COLO668 (cell line): ENCODE measurements at regions not wholly inside any gene's neighbourhood (a gene's known extent, or its start where the extent isn't known, plus 50 kb on each side); places are given as distances from the start of the nearest gene placed in this dataset.
A peak's percentile ranks its signal among the peaks of the same experiment; 100 is the strongest.
"Not testable (repeated sequence)": the region's sequence is repeated elsewhere in the genome, so short reads cannot be mapped to it uniquely, and the experiment has no call there.

Experiments
- DNase-seq: peaks from one replicate; lab custom pipeline; 2025; ENCODE audit not compliant: unreplicated experiment; lab: John Stamatoyannopoulos, UW

DNA sequence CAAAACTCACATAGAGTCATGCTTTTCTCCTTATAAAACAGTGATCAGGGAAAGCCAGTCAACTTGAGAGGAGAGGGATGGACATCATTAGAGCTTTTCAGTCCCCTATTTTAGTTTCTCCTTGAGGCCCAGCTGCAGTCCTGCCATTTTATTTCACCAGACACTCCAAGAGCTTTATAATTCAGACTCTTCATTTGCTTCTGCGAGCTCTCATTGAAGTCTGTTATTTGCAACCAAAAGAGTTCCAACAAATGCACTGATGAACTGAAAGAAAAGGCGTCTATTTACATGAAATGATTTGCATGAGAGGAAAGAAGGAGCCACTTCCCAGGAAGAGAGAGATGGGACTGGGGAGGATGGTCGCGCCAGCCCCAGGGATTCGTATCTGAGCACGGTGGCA, 86.8 kb downstream of the NDUFA12 start:
- DNase-seq = no peak

DNA sequence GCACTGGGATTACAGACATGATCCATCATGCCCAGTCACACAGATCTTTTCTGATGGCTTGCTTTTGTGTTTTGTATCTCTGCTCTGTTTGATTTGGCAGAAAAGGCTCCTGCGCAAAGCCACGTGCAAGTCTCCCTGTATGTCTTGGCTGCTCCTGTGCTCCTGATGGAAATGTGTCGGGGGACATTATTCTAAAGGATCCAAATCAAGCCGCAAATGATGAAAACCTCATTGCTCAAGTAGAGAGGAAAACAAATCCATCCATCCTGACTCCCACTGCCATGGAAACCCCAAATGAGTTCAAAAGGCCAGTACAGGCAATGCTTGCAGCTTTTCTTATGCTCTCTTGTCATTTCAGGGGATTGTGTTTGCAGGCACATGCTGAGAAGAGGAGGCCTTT, 93.8 kb downstream of the NDUFA12 start:
- DNase-seq = no peak

DNA sequence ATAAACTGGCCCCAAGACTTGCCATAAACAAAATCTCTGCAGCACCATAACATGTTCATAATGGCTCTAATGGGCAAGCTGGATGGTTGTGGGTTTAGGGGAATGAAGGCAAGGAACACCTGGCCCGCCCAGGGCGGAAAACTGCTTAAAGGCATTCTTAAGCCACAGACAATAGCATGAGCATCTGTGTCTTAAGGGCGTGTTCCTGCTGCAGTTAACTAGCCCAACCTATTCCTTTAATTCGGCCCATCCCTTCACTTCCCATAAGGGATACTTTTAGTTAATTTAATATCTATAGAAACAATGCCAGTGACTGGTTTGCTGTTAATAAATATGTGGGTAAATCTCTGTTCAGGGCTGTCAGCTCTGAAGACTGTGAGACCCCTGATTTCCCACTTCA, 97.7 kb downstream of the NDUFA12 start:
- DNase-seq = not testable (repeated sequence)

DNA sequence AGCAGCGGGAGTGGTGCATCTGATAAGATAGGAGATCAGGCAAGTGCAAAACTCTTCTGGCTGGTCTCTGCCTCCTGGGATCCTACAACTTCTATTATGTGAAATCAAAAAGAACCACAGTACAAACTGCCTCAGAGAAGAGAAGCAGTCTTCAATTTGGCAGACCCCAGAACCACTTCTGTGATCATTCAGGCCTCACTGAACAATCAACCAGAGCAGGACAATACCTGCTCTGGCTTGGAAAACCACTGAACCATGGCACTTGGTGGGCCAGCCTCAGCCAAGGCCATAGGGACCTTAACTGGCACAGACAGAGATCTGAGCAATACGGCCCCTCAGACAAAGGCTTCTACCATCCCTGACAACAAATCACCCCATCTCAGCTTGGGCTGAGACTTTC, 103.0 kb downstream of the NDUFA12 start:
- DNase-seq = no peak

DNA sequence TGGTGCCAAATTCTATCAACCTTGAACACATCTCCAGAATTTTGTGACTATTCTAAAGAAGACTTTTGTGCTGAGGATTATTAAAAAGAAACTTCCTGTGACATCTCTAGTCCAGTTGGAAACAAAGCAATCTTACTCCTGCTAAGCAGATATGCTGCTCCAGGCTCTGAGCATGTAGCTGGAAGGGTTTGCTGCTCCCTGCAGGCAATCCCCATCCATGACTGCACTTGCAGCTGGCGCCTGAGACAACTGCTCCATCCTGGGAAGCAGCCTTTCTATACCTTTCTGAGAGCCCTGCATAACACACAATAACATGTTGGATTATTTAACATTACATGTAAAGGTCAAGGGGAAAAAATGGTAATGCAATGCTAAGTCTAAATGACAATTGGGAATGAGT, 105.1 kb downstream of the NDUFA12 start:
- no peak for DNase-seq

DNA sequence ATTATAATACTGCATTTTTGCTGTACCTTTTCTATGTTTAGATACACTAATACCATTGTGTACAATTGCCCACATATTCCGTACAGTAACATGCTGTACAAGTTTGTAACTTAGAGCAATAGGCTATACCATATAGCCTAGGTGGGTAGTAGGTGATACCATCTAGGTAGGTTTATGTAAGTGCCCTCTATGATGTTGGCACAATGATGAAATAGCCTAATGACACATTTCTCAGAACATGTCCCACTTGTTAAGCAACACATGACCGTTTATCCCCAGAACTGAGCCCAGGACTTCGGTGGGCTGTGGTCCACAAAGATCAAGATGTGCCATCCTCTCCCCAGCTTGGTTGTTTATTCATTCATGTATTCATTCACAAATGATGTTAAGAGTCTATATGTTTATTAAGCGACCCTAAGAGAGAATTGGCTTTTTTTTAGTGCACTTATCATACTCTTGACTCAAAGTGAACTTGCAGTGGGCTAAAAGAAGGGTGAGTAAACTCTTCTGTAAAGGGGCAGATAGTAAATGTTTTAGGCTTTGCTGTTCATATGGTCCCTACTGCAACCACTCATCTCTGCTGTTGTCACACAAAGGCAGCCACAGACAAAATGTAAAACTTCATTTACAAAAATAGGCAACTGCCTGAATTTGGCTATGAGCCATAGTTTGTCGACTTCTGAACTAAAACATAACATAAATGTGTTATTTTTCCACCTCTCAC, 110.8 kb downstream of the NDUFA12 start:
- DNase-seq = no peak

DNA sequence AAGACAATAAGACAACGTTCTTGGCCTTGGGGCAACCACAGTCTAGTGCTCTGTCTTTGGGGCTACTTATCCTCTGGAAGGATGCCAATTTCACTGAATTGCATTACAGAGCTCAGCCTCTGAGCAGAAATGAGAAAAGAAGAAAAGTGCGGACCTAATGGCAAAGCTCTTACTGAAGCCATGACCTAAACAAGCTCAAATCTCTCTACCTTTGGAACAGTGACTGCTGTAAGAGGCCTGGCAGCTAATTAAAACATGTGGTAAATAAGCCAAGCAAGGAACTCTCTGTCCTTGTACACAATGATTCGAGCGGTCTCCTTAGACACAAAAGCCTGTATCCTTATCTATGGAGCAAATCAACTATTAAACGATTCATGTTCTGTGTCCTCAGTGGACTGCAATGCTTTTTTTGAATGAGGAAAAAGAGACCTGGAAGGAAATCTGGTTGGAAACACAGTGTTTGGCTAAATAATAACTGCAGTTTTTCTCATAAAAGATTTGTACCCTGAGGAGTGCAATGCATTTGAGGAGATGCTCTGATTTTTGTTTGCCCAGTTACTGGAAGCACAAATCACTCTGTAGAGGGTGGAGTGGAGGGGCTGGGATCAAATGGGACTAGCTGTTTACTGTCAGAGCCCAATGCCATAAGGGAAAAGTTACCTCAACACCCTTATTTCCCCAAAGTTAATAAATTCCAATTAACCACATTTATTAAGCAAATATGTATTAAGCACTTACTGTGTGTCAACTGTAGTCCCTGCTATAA, 113.9 kb downstream of the NDUFA12 start:
- no peak for DNase-seq

DNA sequence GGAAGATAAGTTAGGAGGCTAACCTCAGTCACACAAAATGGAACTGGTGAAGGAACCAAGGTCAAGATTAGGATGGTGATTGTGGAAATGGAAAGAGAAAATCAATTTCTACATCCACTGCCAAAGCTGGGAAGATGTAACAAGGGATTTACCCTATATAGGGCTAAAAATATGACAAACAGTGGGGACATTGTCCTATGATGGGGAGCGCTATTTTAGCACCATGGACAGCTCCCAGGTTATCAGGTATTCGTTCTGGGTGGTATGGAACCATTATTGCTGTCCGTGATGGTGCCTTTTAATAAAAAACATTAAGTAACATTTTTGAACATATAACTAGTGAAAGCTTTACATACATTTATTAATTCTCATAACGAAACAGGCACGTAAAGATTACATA, 124.0 kb downstream of the NDUFA12 start:
- DNase-seq = no peak

DNA sequence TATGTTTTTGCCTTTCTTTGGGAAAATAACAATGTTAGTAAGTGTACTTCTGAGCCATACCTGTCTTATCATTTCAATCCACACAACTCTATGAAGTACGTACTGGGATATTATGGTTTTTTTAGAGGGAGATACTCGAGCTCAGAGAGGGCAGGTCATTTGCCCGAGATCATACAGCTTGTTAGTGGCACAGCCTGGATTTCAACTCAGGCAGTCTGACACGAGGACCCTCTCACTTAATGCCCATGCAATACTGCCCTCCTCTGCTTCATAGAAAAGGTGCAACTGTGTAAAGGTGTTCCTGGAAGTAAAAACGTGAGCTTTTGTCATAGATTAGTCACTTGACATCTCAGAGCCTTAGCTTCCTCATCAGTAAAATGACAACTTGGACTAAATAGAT, 128.0 kb downstream of the NDUFA12 start:
- DNase-seq = peak; percentile 46

DNA sequence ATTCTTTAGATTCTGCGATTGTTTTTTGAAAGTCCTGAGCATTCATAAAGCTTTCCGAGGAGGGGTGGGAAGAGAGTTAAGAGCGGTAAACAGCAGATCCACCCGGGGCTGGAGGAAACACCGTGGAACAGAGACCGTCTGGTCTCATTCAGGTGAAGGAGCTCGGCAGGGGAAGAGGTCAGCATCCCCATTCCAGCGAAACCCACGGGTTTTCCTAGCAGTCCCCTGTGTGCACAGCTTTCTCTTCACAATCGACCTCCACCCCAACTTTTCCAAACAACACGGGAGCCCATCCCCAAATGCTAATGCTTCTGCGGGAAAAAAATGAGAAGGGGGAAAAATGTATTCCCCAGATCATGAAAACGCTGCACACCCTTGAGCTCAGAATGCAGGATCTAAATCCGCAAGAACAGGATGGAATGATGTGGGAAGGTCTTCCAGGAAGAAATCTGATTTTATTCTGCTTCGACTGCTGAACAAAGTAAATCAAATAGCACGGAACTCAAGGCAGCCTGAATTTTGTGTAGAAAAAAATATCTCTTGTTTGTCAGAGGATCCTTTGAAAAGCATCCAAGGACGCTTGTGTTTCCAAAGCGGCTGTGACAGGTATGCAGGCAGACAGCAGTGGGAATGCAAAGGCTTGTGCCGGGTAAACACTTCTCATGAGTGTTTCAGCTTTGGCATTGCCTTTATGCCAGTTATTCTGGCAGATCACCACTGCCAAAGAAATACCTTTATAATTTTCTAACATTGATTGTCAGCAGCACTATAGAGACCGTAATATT, 128.8 kb downstream of the NDUFA12 start:
- no peak for DNase-seq

DNA sequence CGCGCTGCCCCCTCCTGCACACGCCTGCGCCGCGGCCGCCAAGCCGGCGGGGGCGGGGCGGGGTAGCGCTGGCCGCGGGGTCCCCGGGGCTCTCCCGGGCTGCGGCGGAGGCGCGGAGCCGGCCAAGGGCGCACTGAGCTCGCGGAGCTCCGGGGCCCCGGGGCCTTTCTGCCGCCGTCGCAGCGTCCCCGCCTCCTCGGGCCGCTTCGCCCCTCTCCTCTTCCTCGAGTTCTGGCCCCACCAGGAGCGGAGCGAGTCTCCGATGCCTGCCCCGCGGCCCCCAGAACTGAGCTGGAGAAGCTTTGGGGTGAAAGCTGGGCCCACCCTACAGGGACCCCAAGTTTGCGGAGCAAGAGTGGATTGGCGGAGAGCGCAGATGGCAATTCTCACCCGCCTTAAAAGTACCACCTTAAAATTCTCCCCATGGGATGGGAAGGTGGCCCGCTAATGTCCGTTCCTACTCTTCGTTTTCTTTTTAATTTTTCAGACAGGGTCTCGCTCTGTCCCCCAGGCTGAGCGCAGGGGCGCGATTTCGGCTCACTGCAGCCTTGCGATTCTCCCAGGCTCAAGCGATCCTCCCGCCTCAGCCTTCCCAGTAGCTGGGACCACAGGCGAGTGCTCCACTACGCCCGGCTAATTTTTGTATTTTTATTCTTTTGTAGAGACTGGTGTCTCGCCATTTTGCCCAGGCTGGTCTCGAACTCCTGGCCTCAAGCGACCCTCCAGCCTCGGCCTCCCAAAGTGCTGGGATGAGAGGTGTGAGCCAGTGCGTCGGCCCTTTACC, 129.6 kb downstream of the NDUFA12 start:
- DNase-seq = peak; percentile 76

DNA sequence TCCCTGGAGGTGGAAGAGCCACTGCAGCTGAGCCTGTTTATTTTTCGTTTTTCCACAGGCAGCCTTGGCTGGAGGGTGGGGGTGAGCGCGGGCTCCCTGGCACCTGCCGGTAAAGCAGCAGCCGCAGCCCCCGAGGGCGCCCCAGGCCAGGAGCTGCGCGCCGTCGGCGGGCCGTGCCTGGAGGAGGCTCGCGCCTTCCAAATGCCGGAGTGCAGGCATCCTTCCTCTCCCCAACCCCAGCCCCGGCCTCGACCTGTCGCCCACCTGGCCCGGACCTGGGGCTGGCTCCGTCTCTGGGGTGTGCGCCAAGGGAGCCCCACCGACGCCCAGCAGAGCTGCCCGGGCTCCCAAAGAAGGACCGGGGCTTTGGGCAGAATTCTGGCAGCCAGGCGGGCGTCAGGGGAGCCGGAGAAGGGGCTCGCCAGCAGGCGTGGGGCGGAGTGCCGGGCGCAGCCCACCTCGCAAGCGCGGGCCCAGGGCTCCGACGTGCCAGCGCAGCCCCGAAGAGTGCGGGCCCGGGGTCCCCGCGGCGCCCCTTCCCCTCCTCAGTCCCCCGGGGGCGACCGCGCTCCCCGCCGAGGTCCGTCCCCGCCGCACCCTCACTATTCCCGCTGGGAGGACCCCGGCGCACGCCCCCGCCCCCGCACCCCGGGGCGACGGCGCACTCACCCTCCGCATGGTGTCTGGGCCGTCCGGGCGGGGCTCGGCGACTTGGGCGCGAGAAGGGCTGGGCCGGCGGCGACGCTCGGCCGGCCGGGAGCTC, 130.3 kb downstream of the NDUFA12 start:
- DNase-seq = peak; percentile 74

DNA sequence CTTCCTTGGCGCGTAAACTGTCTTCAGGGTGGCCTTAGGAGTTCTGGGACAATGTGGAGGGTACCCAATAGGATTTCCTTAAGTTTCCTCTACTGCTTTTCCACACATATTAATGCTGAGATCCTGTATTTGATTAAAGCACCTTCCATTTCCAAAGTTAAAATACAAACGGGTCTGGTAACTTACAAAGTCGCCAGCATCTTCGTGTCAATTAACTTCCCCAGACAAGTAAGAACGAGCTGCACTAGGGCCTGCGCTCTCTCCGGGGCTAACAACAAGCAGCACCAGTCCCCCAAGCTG, 130.9 kb downstream of the NDUFA12 start:
- DNase-seq = no peak

DNA sequence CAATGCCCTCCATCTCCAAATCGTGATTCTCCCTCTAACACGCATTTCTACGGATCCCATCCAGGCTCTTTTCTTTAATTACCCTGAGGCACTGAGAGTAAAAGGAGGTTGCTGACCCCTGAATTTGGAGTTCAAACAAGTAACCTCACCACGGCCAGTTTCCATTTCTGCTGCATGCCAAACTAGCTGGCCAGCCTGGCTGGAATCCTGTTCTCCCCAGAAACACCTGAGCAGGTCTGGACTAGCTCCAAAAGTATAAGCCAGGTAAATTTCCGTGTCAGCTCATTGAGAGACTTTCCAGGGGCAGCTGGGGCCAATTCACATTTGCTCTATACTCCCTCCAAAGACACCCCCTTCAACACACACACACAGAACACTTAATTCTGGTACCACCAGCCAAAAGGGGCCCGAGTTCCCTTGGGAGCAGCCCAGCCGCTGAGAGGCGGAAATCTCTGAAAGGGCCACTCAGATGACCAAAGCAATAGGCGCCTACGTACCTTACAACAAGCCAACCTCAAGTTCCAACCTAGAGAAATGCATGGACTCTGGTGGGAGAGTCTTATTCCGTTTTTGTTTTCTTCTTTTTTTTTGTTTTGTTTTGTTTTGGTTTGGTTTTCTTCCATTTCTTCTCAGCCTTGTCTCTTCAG, 131.4 kb downstream of the NDUFA12 start:
- no peak for DNase-seq

DNA sequence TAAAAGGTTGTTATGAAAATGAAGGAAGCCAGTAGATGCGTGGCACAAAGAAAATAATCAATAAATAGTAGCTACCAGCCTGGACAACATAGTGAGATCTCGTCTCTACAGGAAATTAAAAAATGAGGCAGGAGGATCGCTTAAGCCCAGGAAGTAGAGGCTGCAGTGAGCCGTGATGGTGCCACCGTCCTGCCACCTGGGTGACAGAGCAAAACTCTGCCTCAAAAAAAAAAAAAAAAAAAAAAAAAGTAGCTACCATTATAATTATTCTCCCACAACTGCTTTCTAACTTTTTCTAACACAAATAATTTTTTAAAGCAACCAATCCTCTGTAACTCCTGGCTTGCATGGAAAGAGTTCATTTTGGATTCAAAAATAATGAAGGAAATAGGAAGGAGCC, 133.0 kb downstream of the NDUFA12 start:
- DNase-seq = no peak

DNA sequence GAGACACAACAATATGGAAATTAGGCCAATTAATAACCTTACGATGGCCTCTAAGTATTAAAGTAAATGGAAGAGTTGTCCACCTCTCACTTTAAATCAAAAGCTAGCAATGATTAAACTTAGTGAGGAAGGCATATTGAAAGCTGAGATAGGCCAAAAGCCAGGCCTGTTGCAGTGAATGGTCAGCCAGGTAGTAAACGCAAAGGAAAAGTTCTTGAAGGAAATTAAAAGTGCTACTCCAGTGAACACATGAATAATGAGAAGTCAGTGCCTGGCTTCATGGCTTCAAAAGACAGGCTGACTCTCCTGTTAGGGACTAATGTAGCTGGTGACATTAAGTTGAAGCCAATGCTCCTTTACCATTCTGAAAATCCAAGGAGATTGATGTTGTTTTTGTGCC, 135.3 kb downstream of the NDUFA12 start:
- DNase-seq = no peak

DNA sequence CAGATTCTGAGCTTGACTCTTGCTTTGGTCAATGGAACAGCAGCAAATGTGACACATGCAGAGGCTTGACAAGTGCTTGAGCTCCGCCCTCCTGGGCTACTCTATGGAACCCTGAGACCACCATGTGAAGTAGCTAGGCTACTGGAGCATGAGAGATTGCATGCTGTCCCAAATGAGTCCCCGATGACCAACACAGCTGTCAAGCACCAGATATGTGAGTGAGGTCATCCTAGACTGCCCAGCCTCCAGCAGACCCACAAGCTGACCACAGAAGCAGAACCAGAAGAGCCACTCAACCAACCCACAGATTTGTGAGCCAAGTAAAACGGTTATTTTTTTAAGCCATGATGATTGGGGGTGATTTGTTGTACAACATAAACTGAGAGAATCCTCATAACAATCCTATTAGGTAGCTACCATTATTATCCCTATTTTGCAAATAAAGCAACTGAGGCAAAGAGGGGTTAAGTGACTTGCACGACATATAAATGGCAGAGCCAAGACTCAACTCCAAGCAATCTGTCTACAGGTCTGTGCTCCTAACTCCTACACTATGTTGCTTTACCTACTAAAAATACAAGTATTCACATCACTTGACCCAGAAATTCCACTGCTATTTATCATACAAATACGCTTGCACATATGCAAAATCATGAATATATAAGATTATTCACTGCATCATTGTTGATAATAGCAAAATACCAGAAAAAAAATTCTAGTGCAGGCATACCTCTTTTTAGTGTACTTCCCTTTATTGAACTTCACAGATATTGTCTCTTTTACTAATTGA, 136.2 kb downstream of the NDUFA12 start:
- no peak for DNase-seq

DNA sequence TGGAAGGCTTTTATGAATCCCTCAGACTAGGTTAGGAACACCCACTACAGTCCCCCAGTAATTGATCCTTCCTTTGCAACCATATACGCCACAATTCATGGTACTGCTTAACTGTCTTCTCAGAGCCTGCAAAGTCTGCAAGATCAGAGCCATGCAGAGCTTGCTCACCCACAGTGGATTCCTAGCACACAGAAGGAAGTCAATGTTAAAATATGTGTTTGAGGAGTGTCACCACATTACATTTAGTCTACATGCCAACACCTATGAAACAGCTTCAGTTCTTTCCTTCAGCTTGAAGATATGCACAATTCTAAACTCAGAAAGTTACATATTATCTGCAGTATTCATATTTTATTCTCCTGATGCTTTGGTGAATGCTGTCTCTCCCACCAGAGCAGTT, 138.5 kb downstream of the NDUFA12 start:
- DNase-seq = no peak

DNA sequence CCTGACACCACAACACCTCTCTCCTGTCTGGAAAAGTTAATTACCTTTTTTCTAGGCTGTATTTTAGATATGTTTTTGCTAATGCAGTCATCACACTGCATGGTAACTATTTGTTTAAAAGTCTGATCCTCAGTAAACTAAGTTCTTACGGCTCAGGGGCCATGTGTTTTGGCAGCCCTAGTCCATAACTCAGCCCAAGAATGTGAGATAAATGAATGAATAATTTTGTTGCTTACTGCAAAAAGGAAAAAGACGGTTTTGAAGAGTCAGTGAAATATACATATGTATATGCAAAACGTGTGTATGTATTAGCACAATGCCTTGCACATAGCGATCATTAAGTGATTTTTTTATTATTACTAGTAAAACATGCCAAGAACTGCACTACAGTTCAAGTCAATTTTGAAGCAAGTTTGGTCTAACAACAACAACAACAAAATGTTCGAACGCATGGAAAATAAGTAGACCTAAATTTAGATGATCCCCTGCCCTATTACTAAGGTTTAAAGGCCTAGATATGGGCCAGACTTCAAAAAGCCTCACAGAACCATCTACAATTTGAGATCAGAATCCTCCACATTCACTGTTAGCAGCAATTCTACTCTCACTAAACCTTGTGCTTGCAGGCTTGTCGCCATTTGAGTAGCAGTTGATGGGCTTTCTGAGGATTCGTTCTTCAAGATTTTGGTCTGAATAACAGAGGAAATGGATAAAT, 140.0 kb downstream of the NDUFA12 start:
- no peak for DNase-seq
